PC-3 (cell line): ENCODE measurements at regions not wholly inside any gene's neighbourhood (a gene's known extent, or its start where the extent isn't known, plus 50 kb on each side); places are given as distances from the start of the nearest gene placed in this dataset.

ENCODE experiments used
- ATAC-seq: fragments of 200-7000 bp; cut with Tn5 transposase; 2 replicates; pipeline ENCODE4 v1.9.1; 2020; ENCODE audit warnings: mild to moderate bottlenecking, moderate library complexity
- BruUV-seq: library from RNA; stranded (reverse); fragments of 400-500 nt; replicated peaks from 2 replicates; lab custom pipeline; 2021; lab: Mats Ljungman, UMichigan
- CTCF ChIA-PET: fragments of 300-600 bp; sonication (Branson Sonifier 250); formaldehyde crosslinking; loops from one replicate; lab custom pipeline; 2022; ENCODE audit warnings: antibody characterized with exemption; lab: Charles Lee
- POLR2A ChIA-PET: fragments of 300-600 bp; sonication (Branson Sonifier 250); formaldehyde crosslinking; loops from one replicate; lab custom pipeline; 2022; ENCODE audit warnings: antibody characterized with exemption; ENCODE audit not compliant: unreplicated experiment; lab: Charles Lee
- DNase-seq: peaks from one replicate; pipeline ENCODE4 v3.0.0-alpha.2; 2015
- H2AFZ ChIP-seq: fragments of 300-600 bp; sonication (generic); 2 replicates; pipeline ENCODE4 v1.6.0; 2016; ENCODE audit warnings: antibody characterized with exemption, low read length
- H3F3A ChIP-seq: fragments of 300-600 bp; sonication (generic); one replicate; pipeline ENCODE4 v1.6.0; 2017; ENCODE audit warnings: antibody characterized with exemption, low read length, control low read depth, mild to moderate bottlenecking; ENCODE audit not compliant: unreplicated experiment
- H3K27ac ChIP-seq: fragments of 300-600 bp; sonication (generic); 2 replicates; pipeline ENCODE4 v1.5.1; 2016; ENCODE audit warnings: mild to moderate bottlenecking, low read length
- H3K27me3 ChIP-seq: fragments of 300-600 bp; sonication (generic); 2 replicates; pipeline ENCODE4 v1.6.1; 2016; ENCODE audit warnings: low read length, mixed read lengths
- H3K36me3 ChIP-seq: fragments of 300-600 bp; sonication (generic); 2 replicates; pipeline ENCODE4 v1.6.1; 2016; ENCODE audit warnings: low read depth, mixed run types, low read length, mixed read lengths
- H3K4me1 ChIP-seq: fragments of 300-600 bp; sonication (generic); 2 replicates; pipeline ENCODE4 v1.5.1; 2016; ENCODE audit warnings: low read length; ENCODE audit not compliant: insufficient read depth
- H3K4me2 ChIP-seq: fragments of 300-600 bp; sonication (generic); 2 replicates; pipeline ENCODE4 v1.6.0; 2016; ENCODE audit warnings: low read length
- H3K4me3 ChIP-seq: fragments of 300-600 bp; sonication (generic); 2 replicates; pipeline ENCODE4 v1.5.1; 2016; ENCODE audit warnings: mild to moderate bottlenecking, low read length, mixed read lengths
- H3K79me2 ChIP-seq: fragments of 300-600 bp; sonication (generic); 2 replicates; pipeline ENCODE4 v1.6.1; 2017; ENCODE audit warnings: low read length, mixed read lengths
- H3K9ac ChIP-seq: fragments of 300-600 bp; sonication (generic); 2 replicates; pipeline ENCODE4 v1.6.0; 2016; ENCODE audit warnings: mild to moderate bottlenecking, low read length
- H3K9me2 ChIP-seq: fragments of 300-600 bp; sonication (generic); replicated peaks from 2 replicates; pipeline ENCODE4 v1.6.1; 2016; ENCODE audit warnings: mixed run types, low read length, mixed read lengths
- H3K9me3 ChIP-seq: fragments of 300-600 bp; sonication (generic); 2 replicates; pipeline ENCODE4 v1.6.1; 2016; ENCODE audit warnings: low read length, mixed read lengths
- H4K20me1 ChIP-seq: fragments of 300-600 bp; sonication (generic); 2 replicates; pipeline ENCODE4 v1.6.1; 2016; ENCODE audit warnings: low read length, mixed read lengths
- CTCF ChIP-seq: fragments of 300-600 bp; sonication (generic); conservative IDR thresholded peaks from 2 replicates; pipeline ENCODE4 v1.5.1; 2017; ENCODE audit warnings: antibody characterized with exemption, low read depth, mild to moderate bottlenecking, low read length
- EZH2 ChIP-seq: fragments of 300-600 bp; sonication (generic); IDR thresholded peaks from one replicate; pipeline ENCODE4 v1.6.1; 2017; ENCODE audit warnings: antibody characterized with exemption, mild to moderate bottlenecking, low read length; ENCODE audit not compliant: unreplicated experiment
- EZH2phosphoT487 ChIP-seq: fragments of 300-600 bp; sonication (generic); IDR thresholded peaks from 2 replicates; pipeline ENCODE4 v1.6.1; 2018; ENCODE audit warnings: mild to moderate bottlenecking, antibody characterized with exemption, low read length, borderline replicate concordance
- intact Hi-C: fragments of 100-400 bp; cut with micrococcal nuclease; formaldehyde crosslinking; loops from 2 replicates; pipeline ENCODE4 v1.9.0; 2023

GRCh38 chr6:14381829-14382677 lies 264.5 kb downstream of the CD83 start:
- DNase-seq (no peak), ATAC-seq (no peak)
- H3K9me3 ChIP-seq, result no peaks in the 10 kb centered on the region
- CTCF ChIA-PET, result no interaction called here
- H3K79me2 ChIP-seq, result no peaks in the 10 kb centered on the region
- H3K4me1 ChIP-seq, result no peaks in the 10 kb centered on the region
- no peaks in the 10 kb centered on the region for H3K27me3 ChIP-seq
- H3K9me2 ChIP-seq, result no peaks in the 10 kb centered on the region
- POLR2A ChIA-PET, result no interaction called here
- H3K27ac ChIP-seq, result no peak overlapping the region
- H3K9ac ChIP-seq, result no peak overlapping the region
- no peaks in the 10 kb centered on the region for H4K20me1 ChIP-seq
- H3K36me3 ChIP-seq, result no peaks in the 10 kb centered on the region
- BruUV-seq, result no TSS peak
- no peak overlapping the region for H2AFZ ChIP-seq
- H3F3A ChIP-seq, result no peaks in the 10 kb centered on the region
- TF ChIP-seq EZH2phosphoT487 (no peak), EZH2 (no peak), CTCF (no peak)
- intact Hi-C loops, result no loop called here
- no peak overlapping the region for H3K4me3 ChIP-seq
- H3K4me2 ChIP-seq, result no peak overlapping the region

- no TSS peak for BruUV-seq
These were observed 265.2 kb downstream of the CD83 start for GRCh38 chr6:14382678-14383236.

More at GRCh38 chr6:14382678-14383236, 265.2 kb downstream of the CD83 start:
- TF ChIP-seq EZH2 (no peak), EZH2phosphoT487 (no peak), CTCF (no peak)
- DNase-seq (no peak), ATAC-seq (no peak)
- no peaks in the 10 kb centered on the region for H3K9me3 ChIP-seq
- no peak overlapping the region for H3K4me2 ChIP-seq
- H3K79me2 ChIP-seq, result no peaks in the 10 kb centered on the region
- intact Hi-C loops, result no loop called here
- H3F3A ChIP-seq, result no peaks in the 10 kb centered on the region
- no peak overlapping the region for H3K27ac ChIP-seq
- no peak overlapping the region for H3K4me3 ChIP-seq
- POLR2A ChIA-PET, result no interaction called here
- no peaks in the 10 kb centered on the region for H3K27me3 ChIP-seq
- no peaks in the 10 kb centered on the region for H4K20me1 ChIP-seq
- H2AFZ ChIP-seq, result no peak overlapping the region
- H3K9ac ChIP-seq, result no peak overlapping the region
- H3K36me3 ChIP-seq, result no peaks in the 10 kb centered on the region
- no peaks in the 10 kb centered on the region for H3K9me2 ChIP-seq
- CTCF ChIA-PET, result no interaction called here
- no peaks in the 10 kb centered on the region for H3K4me1 ChIP-seq
